GM18517 (cell line): ENCODE measurements at regions not wholly inside any gene's neighbourhood (a gene's known extent, or its start where the extent isn't known, plus 50 kb on each side); places are given as distances from the start of the nearest gene placed in this dataset.

ENCODE experiments used
- ATAC-seq: cut with Tn5 transposase; IDR thresholded peaks from one replicate; pipeline ENCODE4 v1.9.1; 2021; ENCODE audit warnings: mild to moderate bottlenecking, moderate library complexity; ENCODE audit not compliant: unreplicated experiment

GRCh38 chr7:49244543-49244942, 320.2 kb downstream of the CDC14C start:
- ATAC-seq: no peak

- ATAC-seq: no peak
Observed at GRCh38 chr7:49245062-49245461, 320.7 kb downstream of the CDC14C start.

GRCh38 chr7:49247759-49248158, 323.4 kb downstream of the CDC14C start:
- ATAC-seq: no peak

DNA sequence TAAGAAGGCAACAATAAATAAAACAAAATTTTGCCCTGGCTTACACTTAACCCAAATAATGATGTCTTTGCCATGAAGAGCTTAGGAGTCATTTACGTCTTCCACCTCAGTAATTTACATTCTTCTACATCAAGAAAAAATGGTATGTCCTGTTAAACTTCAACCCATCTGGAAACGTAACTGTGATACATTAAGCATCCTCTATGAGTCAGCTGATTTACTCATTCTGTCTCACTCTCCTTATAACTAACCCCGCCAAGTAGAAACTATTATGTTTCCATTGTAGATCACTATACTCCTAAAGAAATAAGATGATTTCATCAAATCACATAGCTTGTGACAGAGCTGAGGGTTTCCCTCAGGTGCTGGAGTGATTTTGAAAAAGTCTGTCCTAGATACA, 330.7 kb downstream of the CDC14C start:
- ATAC-seq: no peak

DNA sequence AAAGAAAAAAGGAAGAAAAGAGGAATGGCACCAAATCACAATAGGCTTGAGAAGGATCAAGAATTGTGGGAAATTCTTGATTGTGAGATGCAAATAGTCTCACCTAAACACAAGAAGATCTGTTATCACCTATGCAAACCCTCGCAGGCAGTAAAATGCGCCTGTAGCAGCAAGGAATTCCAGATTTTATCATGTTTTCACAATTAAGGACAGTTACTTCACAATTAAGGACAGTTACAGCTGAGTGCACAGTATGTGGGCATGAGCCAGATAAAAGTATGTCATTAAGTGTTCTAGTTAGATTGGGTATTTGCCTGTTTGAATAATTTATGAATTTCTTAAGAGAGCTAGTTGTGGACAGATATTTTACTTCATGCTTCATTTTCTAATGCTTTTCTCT, 336.2 kb downstream of the CDC14C start:
- ATAC-seq: no peak

- no peak for ATAC-seq
Observed at GRCh38 chr7:49261928-49262327, 337.6 kb downstream of the CDC14C start.

- no peak for ATAC-seq
Observed at GRCh38 chr7:49264530-49264929, 340.2 kb downstream of the CDC14C start.

DNA sequence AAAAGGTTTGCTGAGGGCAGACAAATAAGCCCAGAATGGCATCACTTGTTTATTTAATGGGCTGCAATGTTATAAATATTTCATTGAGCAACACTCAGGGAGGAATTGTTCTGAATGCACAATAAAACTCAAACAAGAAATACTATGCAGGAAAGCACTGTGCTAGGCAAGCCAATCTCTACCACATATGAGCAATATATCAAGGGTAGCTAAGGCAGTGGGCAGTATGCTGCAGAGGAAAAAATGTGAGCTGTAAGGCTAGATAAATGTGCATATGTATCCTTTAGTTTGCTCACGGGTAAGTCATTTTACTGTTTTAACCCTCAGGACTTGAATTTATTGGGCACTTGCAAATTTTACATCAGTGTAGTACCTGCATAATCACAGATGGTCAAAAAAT, 349.6 kb downstream of the CDC14C start:
- ATAC-seq: no peak

- ATAC-seq: no peak
Observed at GRCh38 chr7:49279891-49280290, 355.5 kb downstream of the CDC14C start.

DNA sequence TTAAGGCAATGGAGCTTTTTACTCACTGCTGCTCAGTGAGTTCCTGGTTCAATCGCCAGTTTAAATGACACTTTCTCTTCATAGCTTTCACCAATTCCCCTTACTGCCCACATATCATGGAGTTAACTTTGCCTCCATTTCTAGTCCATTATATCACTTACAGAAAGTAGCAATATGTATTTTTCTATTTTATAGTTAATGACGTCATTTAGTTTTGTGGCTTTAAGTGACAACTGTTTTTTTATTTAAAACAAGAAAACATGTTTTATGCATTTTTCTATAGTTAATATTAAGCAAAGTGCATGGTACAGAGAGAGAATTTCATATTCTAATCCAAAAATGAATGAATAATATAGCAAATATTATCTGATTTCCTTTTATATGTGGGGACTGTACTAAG, 363.3 kb downstream of the CDC14C start:
- no peak for ATAC-seq

DNA sequence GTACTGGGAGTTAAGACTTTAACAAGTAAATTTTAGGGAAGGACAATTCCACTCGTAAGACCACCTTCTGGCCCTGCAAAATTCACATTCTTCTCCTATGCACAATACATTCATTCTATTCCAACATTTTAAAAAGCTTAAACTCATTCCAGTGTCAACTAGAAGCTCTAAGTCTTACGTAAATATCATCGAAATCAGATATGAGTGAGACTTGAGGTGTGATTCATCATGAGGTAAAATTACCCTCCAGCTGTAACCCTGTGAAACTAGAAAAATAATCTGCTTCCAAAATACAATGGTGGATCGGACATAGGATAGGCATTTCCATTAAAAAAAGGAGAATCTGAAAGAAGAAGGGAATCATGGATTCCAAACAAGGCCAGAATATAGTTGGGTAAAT, 370.3 kb downstream of the CDC14C start:
- ATAC-seq: no peak

DNA sequence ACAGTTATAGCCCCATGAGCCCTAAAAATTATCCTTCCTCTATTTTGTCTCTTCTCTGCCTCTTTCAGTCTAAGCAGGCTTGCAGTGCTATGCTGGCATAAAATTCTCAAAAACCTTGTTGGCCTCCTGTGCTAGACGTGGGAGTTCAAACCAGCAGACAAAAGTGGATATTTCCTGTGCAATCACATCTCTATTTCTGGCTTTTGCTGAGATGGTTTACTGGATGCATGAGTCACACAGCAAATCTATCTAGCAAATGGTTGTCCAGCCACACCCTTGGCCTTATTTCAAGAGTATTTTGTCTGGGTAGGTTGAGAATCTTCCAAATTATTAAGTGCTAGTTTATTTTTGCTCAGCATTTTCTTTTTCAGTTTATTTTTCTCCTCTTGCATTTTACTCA, 370.8 kb downstream of the CDC14C start:
- no peak for ATAC-seq

DNA sequence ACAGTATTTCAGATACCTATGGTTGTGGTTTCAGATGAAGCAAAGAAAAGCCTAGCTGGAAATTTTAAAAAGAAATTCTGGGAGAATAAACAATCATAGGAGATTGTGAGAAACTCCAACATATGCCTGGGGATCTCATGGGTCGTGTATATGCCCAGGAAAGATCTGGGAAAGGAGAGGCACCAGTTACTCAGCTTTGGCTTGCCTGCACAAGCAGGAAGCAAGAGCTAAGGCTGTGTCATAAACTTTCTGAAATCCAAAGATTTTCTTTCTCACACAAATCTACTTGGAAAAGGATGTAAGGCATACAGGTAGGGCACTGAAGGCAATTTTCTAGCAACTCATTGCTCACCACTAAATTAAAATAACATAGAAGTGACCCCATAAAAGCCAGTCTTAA, 373.6 kb downstream of the CDC14C start:
- no peak for ATAC-seq

- ATAC-seq: no peak
Observed at GRCh38 chr7:49308787-49309186, 384.4 kb downstream of the CDC14C start.

DNA sequence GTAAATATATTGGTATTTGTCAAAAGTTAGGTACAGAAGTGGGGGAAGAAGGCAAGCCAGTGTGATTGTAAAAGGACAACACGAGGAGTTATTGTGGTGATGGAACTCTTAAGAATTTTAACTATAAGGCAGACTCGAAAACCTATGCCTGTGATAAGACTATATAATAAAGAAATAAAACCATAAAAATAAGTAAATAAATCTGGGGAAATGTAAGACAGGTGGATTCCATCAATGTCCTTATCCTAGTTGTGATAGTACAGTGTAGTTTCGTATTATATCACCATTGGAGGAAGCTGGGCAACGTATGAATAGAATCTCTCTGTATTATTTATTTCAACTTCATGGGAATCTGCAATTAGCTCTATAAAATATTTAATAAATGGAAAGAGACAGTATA, 395.7 kb downstream of the CDC14C start:
- ATAC-seq: no peak

- ATAC-seq: no peak
Observed at GRCh38 chr7:49321843-49322242, 397.5 kb downstream of the CDC14C start.

DNA sequence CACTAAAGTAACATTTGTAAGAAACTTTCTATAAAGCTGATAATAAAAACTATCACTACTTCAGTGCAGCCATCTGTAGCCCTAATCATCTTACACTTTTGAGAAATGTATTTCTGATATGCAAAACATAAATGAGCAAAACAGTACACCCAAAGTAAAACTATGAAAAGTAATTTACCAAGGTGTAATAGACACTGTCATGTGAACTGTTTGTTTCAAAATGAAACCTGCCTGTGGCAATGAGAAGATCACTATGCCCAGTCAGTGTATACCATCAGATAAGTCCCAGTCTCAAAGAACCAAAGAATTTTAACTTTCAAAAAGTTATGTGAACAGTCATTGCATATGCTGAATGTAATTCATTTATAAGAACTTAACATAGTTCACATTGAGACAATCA, 398.1 kb downstream of the CDC14C start:
- ATAC-seq: no peak

GRCh38 chr7:49324040-49324439, 399.7 kb downstream of the CDC14C start:
- ATAC-seq: no peak

DNA sequence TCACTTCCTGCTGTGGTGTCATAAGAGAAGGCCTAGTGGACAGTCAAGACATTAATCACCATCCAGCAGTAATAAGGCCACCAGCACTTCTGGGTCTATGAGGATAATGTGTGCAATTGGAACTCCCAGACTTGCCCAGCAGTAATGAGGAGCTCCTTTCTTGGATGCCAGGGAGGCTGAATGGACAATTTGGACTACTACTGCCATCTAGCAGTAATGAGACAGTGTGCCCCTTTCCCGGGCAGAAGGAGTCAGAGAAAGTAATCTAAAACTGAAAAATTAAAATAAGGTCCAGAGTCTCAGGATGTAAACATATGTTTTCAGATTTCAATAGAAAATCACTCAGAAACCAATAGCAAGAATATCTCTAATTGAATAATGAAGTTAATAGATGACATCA, 400.4 kb downstream of the CDC14C start:
- no peak for ATAC-seq

DNA sequence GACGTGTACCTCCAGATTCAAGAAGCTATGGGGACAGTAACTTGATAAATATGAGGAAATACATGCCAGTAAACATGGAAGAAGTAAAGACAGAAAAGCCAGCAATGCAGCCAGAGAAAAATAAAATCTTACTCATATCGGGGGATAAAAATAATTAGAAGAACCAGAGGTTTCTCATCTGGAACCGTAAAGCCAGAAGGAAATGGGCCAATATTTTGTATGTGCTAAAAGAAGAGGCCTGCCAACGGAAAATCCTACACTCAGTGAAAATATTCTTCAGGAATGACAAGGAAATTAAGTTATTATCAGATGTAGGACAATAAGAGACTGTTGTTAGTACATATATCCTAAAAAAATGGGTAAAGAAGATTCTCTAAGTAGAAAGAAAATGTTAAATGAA, 401.2 kb downstream of the CDC14C start:
- ATAC-seq: no peak

DNA sequence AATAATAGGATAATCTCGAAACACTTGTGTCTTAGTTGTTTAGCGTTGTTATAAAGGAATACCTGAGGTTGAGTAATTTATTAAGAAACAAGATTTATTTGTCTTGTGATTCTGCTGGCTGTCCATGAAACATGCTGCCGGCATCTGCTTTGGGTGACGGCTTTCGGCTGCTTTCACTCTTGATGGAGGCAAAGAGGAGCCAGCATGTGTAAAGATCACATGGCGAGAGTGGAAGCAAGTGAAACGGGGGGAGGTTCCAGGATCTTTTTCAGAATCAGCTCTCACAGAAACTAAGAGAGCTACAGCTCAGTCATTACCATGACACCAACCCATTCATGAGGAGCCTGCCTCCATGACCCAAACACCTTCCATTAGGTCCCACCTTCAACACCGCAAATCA, 402.8 kb downstream of the CDC14C start:
- no peak for ATAC-seq

DNA sequence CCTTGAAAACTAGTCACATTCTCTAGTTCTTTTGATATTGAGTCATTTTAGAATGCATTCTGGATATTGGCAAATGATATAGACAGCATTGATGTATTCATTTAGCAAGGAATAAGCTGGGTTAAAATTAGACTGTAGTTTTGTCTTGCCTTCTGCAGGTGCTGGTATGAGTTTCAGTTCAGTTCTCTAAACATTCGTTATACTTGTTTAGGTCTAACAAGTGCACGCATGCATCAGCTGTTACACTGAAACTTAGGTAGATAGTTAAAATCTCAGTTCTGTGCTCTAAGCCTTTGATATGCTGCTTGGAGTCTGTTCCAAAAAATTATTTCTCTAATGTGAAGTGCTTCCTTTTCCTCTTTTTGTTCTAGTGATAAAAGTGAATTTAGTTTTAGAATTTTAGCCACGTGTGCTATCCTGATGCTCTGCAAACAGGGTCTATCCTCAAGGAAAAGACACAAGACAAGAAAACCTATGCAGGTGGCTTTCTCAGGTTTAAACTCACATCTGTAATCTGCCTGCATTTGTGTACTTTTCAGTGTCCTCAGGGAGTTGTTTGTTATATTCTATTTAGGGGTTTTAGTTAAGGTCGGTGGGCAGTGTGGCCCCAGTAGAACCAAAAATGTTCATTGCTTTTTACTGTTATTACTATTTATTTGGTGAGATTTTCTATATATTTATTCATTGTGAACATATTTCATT, 409.0 kb downstream of the CDC14C start:
- no peak for ATAC-seq

DNA sequence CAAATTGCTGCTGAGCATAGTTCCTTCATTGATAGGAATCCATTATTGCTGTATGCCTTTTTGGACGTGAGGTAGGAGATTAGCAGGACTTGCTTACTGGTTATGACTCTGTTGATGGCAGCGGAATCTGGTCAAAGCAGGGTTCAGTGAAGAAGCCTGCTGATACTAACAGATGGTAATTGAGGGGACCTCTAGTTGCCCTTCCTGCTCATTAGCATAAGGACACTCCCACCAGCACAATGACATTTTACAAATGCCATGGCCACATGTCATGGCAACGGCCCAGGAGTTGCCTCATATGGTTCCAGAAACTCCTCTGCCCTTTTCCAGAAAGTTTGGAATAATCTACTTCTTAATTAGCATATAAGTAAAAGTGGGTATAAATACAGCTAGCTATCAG, 417.5 kb downstream of the CDC14C start:
- ATAC-seq: no peak
